ENCODE measurements at regions not wholly inside any gene's neighbourhood (a gene's known extent, or its start where the extent isn't known, plus 50 kb on each side); places are given as distances from the start of the nearest gene placed in this dataset.

DNA sequence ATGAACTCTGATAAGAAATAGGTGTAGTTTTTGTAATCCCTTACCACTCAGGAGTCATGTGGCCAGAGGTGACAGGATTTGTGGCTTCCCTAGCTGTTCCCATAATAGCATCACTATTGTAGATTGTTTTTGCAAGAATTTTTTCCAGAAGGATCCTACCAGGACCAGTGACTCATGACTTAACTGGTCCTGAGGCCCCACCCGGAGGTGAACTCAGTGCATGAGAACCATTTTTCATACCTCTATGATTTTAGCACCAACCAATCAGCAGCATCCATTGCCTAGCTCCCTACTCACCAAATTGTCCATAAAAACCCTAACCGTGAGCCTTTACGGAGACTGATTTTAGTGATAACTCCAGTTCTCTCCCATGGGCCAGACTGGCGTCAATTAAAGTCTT lies 484.8 kb downstream of the PSAT1 start:
- TF ChIP-seq, protein P1, sequence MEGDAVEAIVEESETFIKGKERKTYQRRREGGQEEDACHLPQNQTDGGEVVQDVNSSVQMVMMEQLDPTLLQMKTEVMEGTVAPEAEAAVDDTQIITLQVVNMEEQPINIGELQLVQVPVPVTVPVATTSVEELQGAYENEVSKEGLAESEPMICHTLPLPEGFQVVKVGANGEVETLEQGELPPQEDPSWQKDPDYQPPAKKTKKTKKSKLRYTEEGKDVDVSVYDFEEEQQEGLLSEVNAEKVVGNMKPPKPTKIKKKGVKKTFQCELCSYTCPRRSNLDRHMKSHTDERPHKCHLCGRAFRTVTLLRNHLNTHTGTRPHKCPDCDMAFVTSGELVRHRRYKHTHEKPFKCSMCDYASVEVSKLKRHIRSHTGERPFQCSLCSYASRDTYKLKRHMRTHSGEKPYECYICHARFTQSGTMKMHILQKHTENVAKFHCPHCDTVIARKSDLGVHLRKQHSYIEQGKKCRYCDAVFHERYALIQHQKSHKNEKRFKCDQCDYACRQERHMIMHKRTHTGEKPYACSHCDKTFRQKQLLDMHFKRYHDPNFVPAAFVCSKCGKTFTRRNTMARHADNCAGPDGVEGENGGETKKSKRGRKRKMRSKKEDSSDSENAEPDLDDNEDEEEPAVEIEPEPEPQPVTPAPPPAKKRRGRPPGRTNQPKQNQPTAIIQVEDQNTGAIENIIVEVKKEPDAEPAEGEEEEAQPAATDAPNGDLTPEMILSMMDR (conservative IDR thresholded peaks at IDR 0.05) = no peak
- no peak overlapping the region for H3K27ac ChIP-seq

GRCh38 chr9:78782234-78782633 lies 485.3 kb downstream of the PSAT1 start:
- TF ChIP-seq, protein P1 (conservative IDR thresholded peaks at IDR 0.05) = no peak
- TF ChIP-seq ZFX (IDR thresholded peaks at IDR 0.05) = no peak

DNA sequence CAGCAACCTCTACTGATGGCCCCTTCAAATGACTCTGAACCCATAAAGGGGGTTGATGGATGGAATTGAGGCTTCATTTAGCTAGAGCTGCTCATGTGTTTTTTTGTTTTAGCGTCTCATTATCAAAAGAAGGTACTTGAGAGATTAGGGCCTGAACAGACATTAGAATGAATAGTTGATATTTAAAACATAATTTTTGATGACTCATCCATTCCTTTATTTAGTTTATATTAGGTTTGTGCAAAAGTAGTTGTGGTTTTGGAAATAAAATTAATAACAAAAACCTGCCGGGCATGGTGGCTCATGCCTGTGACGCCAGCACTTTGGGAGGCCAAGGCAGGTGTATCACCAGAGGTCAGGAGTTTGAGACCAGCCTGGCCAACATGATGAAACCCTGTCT lies 485.9 kb downstream of the PSAT1 start:
- no peak overlapping the region for H3K27ac ChIP-seq
- TF ChIP-seq, protein P1 (conservative IDR thresholded peaks at IDR 0.05) = no peak
- TF ChIP-seq ZFX (IDR thresholded peaks at IDR 0.05) = no peak

More at GRCh38 chr9:78782234-78782633, 485.3 kb downstream of the PSAT1 start:
- H3K27ac ChIP-seq = no peak overlapping the region

DNA sequence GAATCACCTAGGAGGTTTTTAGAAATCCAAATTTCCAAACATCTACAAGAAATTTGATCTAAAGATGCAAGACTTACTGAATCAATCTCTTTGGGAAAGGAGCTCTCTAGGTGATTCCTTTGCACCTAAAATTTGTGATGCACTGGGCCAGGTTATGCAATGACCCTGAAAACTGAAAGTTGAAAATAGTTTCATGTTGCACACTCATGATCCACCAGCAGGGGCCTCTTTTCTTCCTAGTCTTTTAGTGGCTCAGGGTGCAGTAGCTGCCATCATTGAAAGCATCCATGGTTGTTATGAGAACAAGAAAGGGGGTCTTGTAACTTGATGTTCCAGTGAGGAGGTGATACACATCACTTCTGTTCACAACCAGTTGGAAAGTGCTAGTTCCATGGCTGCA lies 486.8 kb downstream of the PSAT1 start:
- H3K27ac ChIP-seq = no peak overlapping the region
- no peak for TF ChIP-seq ZFX (IDR thresholded peaks at IDR 0.05)
- TF ChIP-seq, protein P1 (conservative IDR thresholded peaks at IDR 0.05) = peak; percentile 39

DNA sequence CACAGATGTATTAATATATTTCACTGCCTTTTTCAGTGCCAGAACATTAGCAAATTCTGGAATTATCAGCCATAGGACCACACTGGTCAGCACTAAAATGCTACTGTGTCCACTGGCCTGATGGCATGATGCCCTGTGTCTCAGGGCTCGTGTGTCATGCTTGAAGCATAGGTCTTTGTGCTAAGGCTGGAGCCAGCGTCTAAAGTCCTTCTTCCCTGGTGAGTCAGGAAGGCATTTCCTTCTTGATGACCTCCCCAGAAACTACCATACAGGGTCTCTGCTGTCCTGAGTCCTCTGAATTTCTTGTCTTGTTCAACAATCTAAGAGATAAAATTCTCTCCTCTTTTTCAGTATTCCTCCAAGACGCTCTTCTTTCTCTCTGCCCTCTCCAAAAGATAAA lies 489.9 kb downstream of the PSAT1 start:
- TF ChIP-seq, protein P1 (conservative IDR thresholded peaks at IDR 0.05) = no peak
- no peak for TF ChIP-seq ZFX (IDR thresholded peaks at IDR 0.05)
- H3K27ac ChIP-seq = no peak overlapping the region

DNA sequence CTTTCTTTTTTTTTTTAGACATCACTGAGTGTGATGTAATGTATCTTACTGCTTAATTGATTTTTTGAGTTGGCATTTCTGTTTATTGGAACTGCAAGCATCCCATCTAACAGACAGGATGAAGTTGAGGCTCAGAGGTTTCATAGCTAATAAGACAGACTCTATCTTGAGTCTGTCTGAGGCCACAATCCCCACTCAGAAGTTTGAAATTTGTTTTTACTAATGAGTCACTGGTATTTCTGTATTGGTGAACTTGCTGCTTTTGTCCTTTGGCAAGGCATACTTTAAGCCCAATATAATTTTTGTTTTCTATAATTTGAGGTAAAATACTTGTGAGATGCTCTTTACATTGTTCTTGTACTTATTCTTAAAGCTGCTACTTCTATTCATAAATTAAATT lies 491.2 kb downstream of the PSAT1 start:
- TF ChIP-seq, protein P1 (conservative IDR thresholded peaks at IDR 0.05) = no peak
- no peak for TF ChIP-seq ZFX (IDR thresholded peaks at IDR 0.05)
- no peak overlapping the region for H3K27ac ChIP-seq

GRCh38 chr9:78791779-78792178 lies 494.9 kb downstream of the PSAT1 start:
- no peak for TF ChIP-seq ZFX (IDR thresholded peaks at IDR 0.05)
- TF ChIP-seq, protein P1 (conservative IDR thresholded peaks at IDR 0.05) = no peak
- no peak overlapping the region for H3K27ac ChIP-seq
